ENCODE measurements at regions not wholly inside any gene's neighbourhood (a gene's known extent, or its start where the extent isn't known, plus 50 kb on each side); places are given as distances from the start of the nearest gene placed in this dataset.
"Not testable (repeated sequence)": the region's sequence is repeated elsewhere in the genome, so short reads cannot be mapped to it uniquely, and the experiment has no call there.

- TF ChIP-seq CTCF, POLR2A (IDR thresholded peaks at IDR 0.05): not testable (repeated sequence)
Observed at GRCh38 chr1:65621721-65622120, 171.0 kb upstream of the PDE4B start.

Data from lower leg skin (tissue), 3 donors.